B cell (primary cell): ENCODE measurements at regions not wholly inside any gene's neighbourhood (a gene's known extent, or its start where the extent isn't known, plus 50 kb on each side); places are given as distances from the start of the nearest gene placed in this dataset.

ENCODE experiments used
- ATAC-seq: fragments of 200-7000 bp; cut with Tn5 transposase; one replicate; pipeline ENCODE4 v1.10.0; 2021; ENCODE audit warnings: low read depth, mild to moderate bottlenecking, moderate number of reproducible peaks, moderate library complexity
- CTCF ChIA-PET: fragments of 350-600 bp; sonication (Branson Sonifier 250); formaldehyde crosslinking; loops from one replicate; lab custom pipeline; 2021; ENCODE audit warnings: antibody characterized with exemption, inconsistent platforms; lab: Charles Lee
- POLR2A ChIA-PET: fragments of 350-600 bp; sonication (Branson Sonifier 250); formaldehyde crosslinking; loops from one replicate; lab custom pipeline; 2021; ENCODE audit warnings: antibody characterized with exemption; lab: Charles Lee
- DNase-seq: peaks from one replicate; pipeline ENCODE4 v3.0.0; 2013
- H2AFZ ChIP-seq: 2 replicates; pipeline ENCODE4 v1.6.1; 2012; ENCODE audit warnings: mild to moderate bottlenecking, low read depth, low read length; ENCODE audit not compliant: insufficient read depth, poor library complexity, severe bottlenecking
- H3K27ac ChIP-seq, 2 donors: 1 replicate in 1 of 2; 2 replicates in 1 of 2; pipeline ENCODE4 v1.5.1; 2012 to 2013; ENCODE audit warnings: low read length in 2 of 2, mild to moderate bottlenecking in 2 of 2, moderate library complexity in 1 of 2
- H3K27me3 ChIP-seq, 4 experiments: fragments of 200-600 bp in 1 of 4; sonication (generic) in 1 of 4; replicated peaks in 1 of 4; 1 replicate in 2 of 4; 2 replicates in 2 of 4; pipeline versions ENCODE4 v1.6.1 to v1.7.0; 2013 to 2016; ENCODE audit warnings: low read length in 3 of 4, mild to moderate bottlenecking in 2 of 4, mixed read lengths in 1 of 4, moderate library complexity in 1 of 4; ENCODE audit not compliant: insufficient read depth in 4 of 4, control insufficient read depth in 3 of 4; ENCODE audit errors: control extremely low read depth in 1 of 4
- H3K36me3 ChIP-seq, 2 experiments: replicated peaks in 1 of 2; 1 replicate in 1 of 2; 2 replicates in 1 of 2; pipeline versions ENCODE4 v1.6.1 to v1.7.1; 2013; ENCODE audit warnings: low read length in 1 of 2; ENCODE audit not compliant: insufficient read depth in 2 of 2, control insufficient read depth in 1 of 2; ENCODE audit errors: control extremely low read depth in 1 of 2, extremely low read depth in 1 of 2
- H3K4me1 ChIP-seq, 2 donors: fragments of 200-600 bp in 1 of 2; sonication (generic) in 1 of 2; 1 replicate in 1 of 2; 2 replicates in 1 of 2; pipeline versions ENCODE4 v1.5.1 to v1.6.1; 2013 to 2017; ENCODE audit warnings: low read length in 2 of 2; ENCODE audit not compliant: control insufficient read depth in 2 of 2, insufficient read depth in 2 of 2
- H3K4me2 ChIP-seq: replicated peaks from 2 replicates; pipeline ENCODE3; 2012; ENCODE audit warnings: mild to moderate bottlenecking, low read depth, low read length; ENCODE audit not compliant: poor library complexity, severe bottlenecking
- H3K4me3 ChIP-seq, 5 experiments: fragments of 200-600 bp in 1 of 5; sonication (generic) in 1 of 5; 1 replicate in 3 of 5; 2 replicates in 2 of 5; pipeline versions ENCODE4 v1.5.1 to v1.7.0; 2011 to 2016; ENCODE audit warnings: low read length in 4 of 5, mild to moderate bottlenecking in 4 of 5, low read depth in 2 of 5, control low read depth in 1 of 5, moderate library complexity in 1 of 5; ENCODE audit not compliant: insufficient read depth in 1 of 5; ENCODE audit errors: control extremely low read depth in 1 of 5, extremely low read depth in 1 of 5
- H3K79me2 ChIP-seq: fragments of 200-600 bp; sonication (generic); one replicate; pipeline ENCODE4 v1.6.0; 2016; ENCODE audit warnings: low read length; ENCODE audit not compliant: control insufficient read depth, insufficient read depth
- H3K9ac ChIP-seq: fragments of 200-600 bp; sonication (generic); 2 replicates; pipeline ENCODE4 v1.6.1; 2017; ENCODE audit warnings: mild to moderate bottlenecking, low read length, moderate library complexity
- H3K9me3 ChIP-seq, 3 donors: one replicate each; pipeline versions ENCODE4 v1.6.1 to v1.7.1; 2013; ENCODE audit warnings: low read length in 2 of 3; ENCODE audit not compliant: control insufficient read depth in 2 of 3, insufficient read depth in 1 of 3; ENCODE audit errors: control extremely low read depth in 1 of 3
- H4K20me1 ChIP-seq: 2 replicates; pipeline ENCODE4 v1.6.0; 2012; ENCODE audit warnings: mild to moderate bottlenecking, low read length; ENCODE audit not compliant: insufficient read depth, control insufficient read depth, poor library complexity, severe bottlenecking
- H3K27ac Mint-ChIP-seq: one replicate; pipeline ENCODE4 v1.8.0; 2021; ENCODE audit warnings: mixed read lengths
- H3K27me3 Mint-ChIP-seq: one replicate; pipeline ENCODE4 v1.8.0; 2021; ENCODE audit warnings: mixed read lengths
- H3K4me1 Mint-ChIP-seq: one replicate; pipeline ENCODE4 v1.8.0; 2021; ENCODE audit warnings: mixed read lengths
- H3K4me3 Mint-ChIP-seq: one replicate; pipeline ENCODE4 v1.8.0; 2021; ENCODE audit warnings: mixed read lengths
- H3K9me3 Mint-ChIP-seq: one replicate; pipeline ENCODE4 v1.8.0; 2022; ENCODE audit warnings: mixed read lengths; ENCODE audit not compliant: insufficient read depth
- EZH2 ChIP-seq: IDR thresholded peaks from 2 replicates; pipeline ENCODE4 v1.6.1; 2012; ENCODE audit warnings: borderline replicate concordance, low read depth, mild to moderate bottlenecking, moderate library complexity, low read length; ENCODE audit not compliant: insufficient read depth, poor library complexity, severe bottlenecking
- WGBS: methylation state at CpG from one replicate; pipeline ENCODE4 v1.1.5; 2013; ENCODE audit warnings: missing lambda C conversion rate; ENCODE audit not compliant: insufficient coverage; 5-methylcytosine and 5-hydroxymethylcytosine counted together
- intact Hi-C: fragments of 100-400 bp; cut with micrococcal nuclease; formaldehyde crosslinking; loops from one replicate; pipeline ENCODE4 v1.10.0; 2022
- TF ChIP-seq, protein P1 (sequence below): fragments of 200-600 bp; IDR thresholded peaks from one replicate; pipeline ENCODE4 v1.8.0; 2022; ENCODE audit warnings: antibody characterized with exemption, mild to moderate bottlenecking

DNA sequence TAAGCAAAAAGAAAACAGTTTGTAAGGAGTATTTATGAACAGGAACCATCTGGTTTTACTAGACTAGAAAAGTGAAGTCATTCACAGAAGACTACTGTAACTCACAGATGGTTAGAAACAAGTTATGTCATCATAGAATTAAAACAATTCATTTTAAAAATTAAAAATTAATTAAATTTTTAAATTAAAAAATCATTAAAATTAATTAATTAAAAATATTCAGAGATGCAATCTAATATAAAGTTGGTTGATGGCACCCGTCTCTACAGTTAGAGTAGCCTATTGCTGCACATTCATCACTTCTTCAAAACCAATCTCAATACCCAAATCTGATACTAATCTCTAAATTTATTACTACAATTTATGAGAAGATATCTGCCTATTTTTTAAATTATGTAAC is 454.8 kb upstream of the NUPR2 start:
- CTCF ChIA-PET: no interaction called here
- no peak overlapping the region for H3K27ac Mint-ChIP-seq
- Histone ChIP-seq H3K27me3 (no peaks in the 10 kb centered on the region), H4K20me1 (no peaks in the 10 kb centered on the region), H3K4me1 (no peaks in the 10 kb centered on the region), H3K27ac (no peak overlapping the region), H3K36me3 (no peaks in the 10 kb centered on the region), H3K9ac (no peak overlapping the region), H2AFZ (no peak overlapping the region), H3K4me2 (no peak overlapping the region), H3K4me3 (no peak overlapping the region), H3K79me2 (no peaks in the 10 kb centered on the region), H3K9me3 (peaks cover 0 to 27% (median 6%) of the 10 kb centered on the region in 3 donors)
- no peaks in the 10 kb centered on the region for H3K27me3 Mint-ChIP-seq
- POLR2A ChIA-PET: no interaction called here
- no peak overlapping the region for H3K4me3 Mint-ChIP-seq
- TF ChIP-seq, protein P1, sequence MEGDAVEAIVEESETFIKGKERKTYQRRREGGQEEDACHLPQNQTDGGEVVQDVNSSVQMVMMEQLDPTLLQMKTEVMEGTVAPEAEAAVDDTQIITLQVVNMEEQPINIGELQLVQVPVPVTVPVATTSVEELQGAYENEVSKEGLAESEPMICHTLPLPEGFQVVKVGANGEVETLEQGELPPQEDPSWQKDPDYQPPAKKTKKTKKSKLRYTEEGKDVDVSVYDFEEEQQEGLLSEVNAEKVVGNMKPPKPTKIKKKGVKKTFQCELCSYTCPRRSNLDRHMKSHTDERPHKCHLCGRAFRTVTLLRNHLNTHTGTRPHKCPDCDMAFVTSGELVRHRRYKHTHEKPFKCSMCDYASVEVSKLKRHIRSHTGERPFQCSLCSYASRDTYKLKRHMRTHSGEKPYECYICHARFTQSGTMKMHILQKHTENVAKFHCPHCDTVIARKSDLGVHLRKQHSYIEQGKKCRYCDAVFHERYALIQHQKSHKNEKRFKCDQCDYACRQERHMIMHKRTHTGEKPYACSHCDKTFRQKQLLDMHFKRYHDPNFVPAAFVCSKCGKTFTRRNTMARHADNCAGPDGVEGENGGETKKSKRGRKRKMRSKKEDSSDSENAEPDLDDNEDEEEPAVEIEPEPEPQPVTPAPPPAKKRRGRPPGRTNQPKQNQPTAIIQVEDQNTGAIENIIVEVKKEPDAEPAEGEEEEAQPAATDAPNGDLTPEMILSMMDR: no peak
- TF ChIP-seq EZH2: no peak
- DNase-seq (no peak), ATAC-seq (no peak)
- H3K4me1 Mint-ChIP-seq: no peaks in the 10 kb centered on the region
- intact Hi-C loops: no loop called here
- peaks cover 5% of the 10 kb centered on the region for H3K9me3 Mint-ChIP-seq
- WGBS: no CpG with 5 or more reads among the region's 1 CpG

DNA sequence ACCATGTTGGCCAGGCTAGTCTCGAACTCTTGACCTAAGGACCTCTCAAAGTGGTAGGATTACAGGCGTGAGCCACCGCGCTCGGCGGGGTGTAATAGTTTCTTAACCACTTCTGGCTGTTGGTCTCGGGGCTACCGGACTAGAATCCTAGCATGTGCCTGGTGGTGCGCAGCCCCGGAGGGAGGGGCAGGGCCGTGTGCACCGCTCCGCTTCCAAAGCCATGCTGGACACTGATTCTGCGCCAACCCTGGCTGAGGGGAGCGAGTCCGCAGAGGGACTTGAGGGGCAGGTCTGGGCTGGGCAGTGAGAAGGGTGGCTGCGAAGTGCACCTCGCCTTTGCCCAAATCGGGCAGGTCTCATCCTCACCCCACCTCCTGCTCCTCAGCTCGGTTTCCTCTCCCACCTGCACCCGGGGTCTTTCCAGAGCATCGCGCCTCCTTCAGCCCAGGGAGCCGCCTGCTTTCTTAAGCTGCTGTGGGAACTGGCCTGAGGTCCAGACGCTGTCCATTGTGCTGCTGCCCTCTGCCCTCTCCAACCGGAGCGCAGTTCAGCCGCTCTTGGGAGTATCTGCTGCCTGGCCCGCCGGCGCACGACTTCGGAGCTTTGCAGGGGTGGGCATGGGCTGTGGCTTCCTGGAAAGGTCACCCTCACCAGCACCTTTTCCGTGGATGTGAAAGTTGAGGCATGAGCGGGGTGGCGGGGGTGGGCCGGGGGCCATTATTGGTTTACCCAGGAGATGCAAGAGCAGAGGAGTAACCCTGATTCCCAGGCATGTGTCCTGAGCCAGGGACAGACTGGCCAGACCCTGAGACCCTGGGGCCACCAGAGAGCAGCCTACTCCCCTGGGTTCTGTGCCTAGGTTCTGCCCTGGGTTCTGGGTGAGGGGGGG is 422.6 kb upstream of the NUPR2 start:
- H3K27me3 ChIP-seq: no peaks in the 10 kb centered on the region
- H3K79me2 ChIP-seq: no peaks in the 10 kb centered on the region
- H3K4me3 ChIP-seq: no peak overlapping the region
- intact Hi-C loops: no loop called here
- Mint-ChIP-seq H3K27me3 (no peaks in the 10 kb centered on the region), H3K27ac (no peak overlapping the region), H3K4me1 (no peaks in the 10 kb centered on the region), H3K9me3 (peaks cover 9% of the 10 kb centered on the region), H3K4me3 (no peak overlapping the region)
- no peak overlapping the region for H3K4me2 ChIP-seq
- TF ChIP-seq, protein P1: no peak
- no peak for TF ChIP-seq EZH2
- H3K9ac ChIP-seq: no peak overlapping the region
- H4K20me1 ChIP-seq: no peaks in the 10 kb centered on the region
- no peak overlapping the region for H3K27ac ChIP-seq
- no peaks in the 10 kb centered on the region for H3K4me1 ChIP-seq
- peaks cover 0 to 61% (median 9%) of the 10 kb centered on the region in 3 donors for H3K9me3 ChIP-seq
- ChIA-PET POLR2A (no interaction called here), CTCF (no interaction called here)
- H3K36me3 ChIP-seq: no peaks in the 10 kb centered on the region
- no peak overlapping the region for H2AFZ ChIP-seq
- DNase-seq: no peak
- WGBS: 55% methylated on average over 29 of the region's 37 CpGs
- no peak for ATAC-seq
